ENCODE measurements at regions not wholly inside any gene's neighbourhood (a gene's known extent, or its start where the extent isn't known, plus 50 kb on each side); places are given as distances from the start of the nearest gene placed in this dataset.

GRCh38 chr9:14560194-14560593, 133.0 kb downstream of the ZDHHC21 start:
- no peak for TF ChIP-seq CTCF (IDR thresholded peaks at IDR 0.05)
- no peak for TF ChIP-seq POLR2A (IDR thresholded peaks at IDR 0.05)
